Endothelial cell of umbilical vein (primary cell): ENCODE measurements at regions not wholly inside any gene's neighbourhood (a gene's known extent, or its start where the extent isn't known, plus 50 kb on each side); places are given as distances from the start of the nearest gene placed in this dataset.

Experiments
- CTCF ChIP-seq, 2 donors: IDR thresholded peaks; 1 replicate in 1 of 2; 2 replicates in 1 of 2; pipeline ENCODE4 v1.5.1; 2011; ENCODE audit warnings: low read length in 2 of 2, mild to moderate bottlenecking in 2 of 2, moderate library complexity in 2 of 2, control low read depth in 1 of 2, inconsistent platforms in 1 of 2, low read depth in 1 of 2; ENCODE audit not compliant: insufficient read depth in 1 of 2; ENCODE audit errors: extremely low read depth in 1 of 2
- EZH2 ChIP-seq: IDR thresholded peaks from 2 replicates; pipeline ENCODE4 v1.6.1; 2012; ENCODE audit warnings: borderline replicate concordance, low read depth, mild to moderate bottlenecking, moderate library complexity, low read length, inconsistent platforms; ENCODE audit not compliant: severe bottlenecking
- MAX ChIP-seq: IDR thresholded peaks from 2 replicates; pipeline ENCODE4 v1.6.1; 2011; ENCODE audit not compliant: insufficient read depth, insufficient read length
- MYC ChIP-seq: IDR thresholded peaks from one replicate; pipeline ENCODE4 v1.6.1; 2011; ENCODE audit warnings: mild to moderate bottlenecking, low read depth, low read length
- POLR2A ChIP-seq: IDR thresholded peaks from 2 replicates; pipeline ENCODE4 v1.6.1; 2012; ENCODE audit warnings: low read depth, mild to moderate bottlenecking, control low read depth, low read length

GRCh38 chr6:153340568-153340967 is 209.5 kb upstream of the RGS17 start:
- TF ChIP-seq CTCF (IDR thresholded peaks at IDR 0.05; ENCODE audit: extremely low read depth in 1 of 2, insufficient read depth in 1 of 2, low read depth in 1 of 2, low read length in 2 of 2) (no peak), MAX (no peak), MYC (no peak), EZH2 (no peak), POLR2A (no peak)
